ENCODE measurements at regions not wholly inside any gene's neighbourhood (a gene's known extent, or its start where the extent isn't known, plus 50 kb on each side); places are given as distances from the start of the nearest gene placed in this dataset.
A peak's percentile ranks its signal among the peaks of the same experiment; 100 is the strongest.
"Not testable (repeated sequence)": the region's sequence is repeated elsewhere in the genome, so short reads cannot be mapped to it uniquely, and the experiment has no call there.

GRCh38 chr6:169362501-169363121 lies 109.0 kb upstream of the THBS2 start:
- Histone ChIP-seq H3K27me3 (no peaks in the 10 kb centered on the region), H3K4me3 (no peak overlapping the region), H3K36me3 (no peaks in the 10 kb centered on the region), H3K9me3 (no peaks in the 10 kb centered on the region), H3K4me1 (no peaks in the 10 kb centered on the region), H3K27ac (no peak overlapping the region)
- in situ Hi-C loops (cut with MboI; ENCODE audit: low sequenced_read_pairs in 4 of 4) (no loop called here), intact Hi-C loops (cut with DNase I; ENCODE audit: low total_unique reads) (no loop called here)
- no peak for TF ChIP-seq POLR2A (IDR thresholded peaks at IDR 0.05)
- TF ChIP-seq CTCF (IDR thresholded peaks at IDR 0.05 in 4 of 5, conservative IDR thresholded peaks at IDR 0.05 in 1 of 5) = no peak
- ATAC-seq (peak; percentile 50 to 60), DNase-seq (no peak)

GRCh38 chr6:169355001-169355400 lies 101.4 kb upstream of the THBS2 start:
- H3K27me3 ChIP-seq; ATAC-seq; in situ Hi-C loops (cut with MboI; ENCODE audit: low sequenced_read_pairs in 4 of 4); DNase-seq; H3K36me3 ChIP-seq; H3K4me1 ChIP-seq; H3K9me3 ChIP-seq; intact Hi-C loops (cut with DNase I; ENCODE audit: low total_unique reads); H3K4me3 ChIP-seq; H3K27ac ChIP-seq: not testable (repeated sequence)

GRCh38 chr6:169345146-169345545 lies 91.5 kb upstream of the THBS2 start:
- no peak overlapping the region for H3K27ac ChIP-seq
- ATAC-seq = no peak
- DNase-seq = no peak

GRCh38 chr6:169344750-169345065 lies 91.1 kb upstream of the THBS2 start:
- H3K36me3 ChIP-seq = no peaks in the 10 kb centered on the region
- TF ChIP-seq CTCF (IDR thresholded peaks at IDR 0.05 in 4 of 5, conservative IDR thresholded peaks at IDR 0.05 in 1 of 5) (no peak), POLR2A (IDR thresholded peaks at IDR 0.05) (no peak)
- no peak overlapping the region for H3K27ac ChIP-seq
- intact Hi-C loops (cut with DNase I; ENCODE audit: low total_unique reads) = no loop called here
- ATAC-seq = peak in 1 of 2 donors; percentile 9
- no peak for DNase-seq
- H3K4me1 ChIP-seq = no peaks in the 10 kb centered on the region
- H3K27me3 ChIP-seq = no peaks in the 10 kb centered on the region
- no peaks in the 10 kb centered on the region for H3K9me3 ChIP-seq
- H3K4me3 ChIP-seq = no peak overlapping the region
- in situ Hi-C loops (cut with MboI; ENCODE audit: low sequenced_read_pairs in 4 of 4) = no loop called here

More at GRCh38 chr6:169345146-169345545, 91.5 kb upstream of the THBS2 start:
- intact Hi-C loops (cut with DNase I; ENCODE audit: low total_unique reads) (no loop called here), in situ Hi-C loops (cut with MboI; ENCODE audit: low sequenced_read_pairs in 4 of 4) (no loop called here)
- no peak for TF ChIP-seq CTCF (IDR thresholded peaks at IDR 0.05 in 4 of 5, conservative IDR thresholded peaks at IDR 0.05 in 1 of 5)
- TF ChIP-seq POLR2A (IDR thresholded peaks at IDR 0.05) = no peak
- H3K9me3 ChIP-seq = no peaks in the 10 kb centered on the region
- H3K27me3 ChIP-seq = no peaks in the 10 kb centered on the region
- no peaks in the 10 kb centered on the region for H3K4me1 ChIP-seq
- H3K4me3 ChIP-seq = no peak overlapping the region
- H3K36me3 ChIP-seq = no peaks in the 10 kb centered on the region

GRCh38 chr6:169343886-169344749 lies 90.5 kb upstream of the THBS2 start:
- no peaks in the 10 kb centered on the region for H3K36me3 ChIP-seq
- H3K4me1 ChIP-seq = no peaks in the 10 kb centered on the region
- H3K27ac ChIP-seq = no peak overlapping the region
- peak in 1 of 2 donors; percentile 36 for ATAC-seq
- intact Hi-C loops (cut with DNase I; ENCODE audit: low total_unique reads) (no loop called here), in situ Hi-C loops (cut with MboI; ENCODE audit: low sequenced_read_pairs in 4 of 4) (no loop called here)
- H3K9me3 ChIP-seq = no peaks in the 10 kb centered on the region
- H3K4me3 ChIP-seq = no peak overlapping the region
- no peak for TF ChIP-seq POLR2A (IDR thresholded peaks at IDR 0.05)
- no peak for DNase-seq
- no peaks in the 10 kb centered on the region for H3K27me3 ChIP-seq
